ENCODE measurements at regions not wholly inside any gene's neighbourhood (a gene's known extent, or its start where the extent isn't known, plus 50 kb on each side); places are given as distances from the start of the nearest gene placed in this dataset.

GRCh38 chr2:139763705-139764104 lies 983.5 kb upstream of the NXPH2 start:
- Histone ChIP-seq H3K9me3 (peaks cover 0 to 10% of the 10 kb centered on the region in 2 donors), H3K4me1 (no peaks in the 10 kb centered on the region), H3K27me3 (no peaks in the 10 kb centered on the region), H3K4me3 (no peak overlapping the region), H3K36me3 (no peaks in the 10 kb centered on the region), H3K27ac (no peak overlapping the region)
- intact Hi-C loops (cut with DNase I), result no loop called here
- no peak for TF ChIP-seq CTCF (IDR thresholded peaks at IDR 0.05)
- ATAC-seq, result no peak
- no peak for DNase-seq

DNA sequence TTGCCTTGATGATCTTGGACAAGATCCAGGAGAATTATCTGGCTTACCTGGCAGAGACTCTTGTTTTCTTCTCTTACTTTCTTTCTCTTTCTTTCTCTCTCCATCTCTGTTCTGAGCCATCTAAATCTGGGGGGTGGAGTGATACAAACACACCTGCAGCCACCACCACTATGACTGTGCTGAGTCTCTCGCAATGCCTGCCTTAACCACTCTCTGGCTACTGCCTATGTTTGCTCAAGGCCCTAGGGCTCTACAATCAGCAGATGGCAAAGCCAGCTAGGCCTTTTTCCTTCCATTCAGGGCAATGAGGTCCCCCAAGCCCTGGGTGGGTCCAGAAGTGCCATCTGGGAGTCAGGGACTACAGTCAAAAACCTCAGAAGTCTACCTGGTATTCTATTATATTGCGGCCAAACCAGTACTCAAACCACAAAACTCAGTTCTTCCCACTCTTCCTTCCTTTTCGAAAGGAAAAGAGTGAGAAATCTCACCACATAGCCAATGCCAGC lies 978.9 kb upstream of the NXPH2 start:
- Histone ChIP-seq H3K27me3 (no peaks in the 10 kb centered on the region), H3K36me3 (no peaks in the 10 kb centered on the region), H3K4me1 (no peaks in the 10 kb centered on the region), H3K9me3 (peaks cover 0 to 39% of the 10 kb centered on the region in 2 donors), H3K27ac (no peak overlapping the region), H3K4me3 (no peak overlapping the region)
- intact Hi-C loops (cut with DNase I), result no loop called here
- ATAC-seq (no peak), DNase-seq (no peak)
- TF ChIP-seq CTCF (IDR thresholded peaks at IDR 0.05), result no peak

DNA sequence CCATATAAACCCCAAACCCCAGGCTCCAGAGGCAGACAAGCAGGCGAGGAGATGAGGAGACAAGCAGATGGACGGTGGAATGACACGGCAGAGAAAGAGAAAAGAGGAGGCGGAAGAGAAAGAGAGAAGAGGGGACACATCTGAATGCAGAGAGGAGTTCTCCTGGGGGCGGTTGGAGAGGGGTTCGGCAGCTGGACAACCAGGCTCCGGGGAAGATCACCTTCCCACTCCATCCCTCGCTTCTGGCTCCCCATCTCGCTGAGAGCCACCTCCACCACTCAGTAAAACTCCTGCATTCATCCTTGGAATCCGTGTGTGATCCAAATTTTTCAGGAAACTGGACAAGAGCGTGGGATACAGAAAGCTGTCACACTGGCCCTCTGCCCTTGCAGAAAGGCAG lies 966.7 kb upstream of the NXPH2 start:
- Histone ChIP-seq H3K36me3 (no peaks in the 10 kb centered on the region), H3K4me3 (no peak overlapping the region), H3K4me1 (no peaks in the 10 kb centered on the region), H3K9me3 (peaks cover 0 to 25% of the 10 kb centered on the region in 2 donors), H3K27ac (no peak overlapping the region), H3K27me3 (no peaks in the 10 kb centered on the region)
- no peak for TF ChIP-seq CTCF (IDR thresholded peaks at IDR 0.05)
- ATAC-seq (no peak), DNase-seq (no peak)
- intact Hi-C loops (cut with DNase I), result no loop called here

DNA sequence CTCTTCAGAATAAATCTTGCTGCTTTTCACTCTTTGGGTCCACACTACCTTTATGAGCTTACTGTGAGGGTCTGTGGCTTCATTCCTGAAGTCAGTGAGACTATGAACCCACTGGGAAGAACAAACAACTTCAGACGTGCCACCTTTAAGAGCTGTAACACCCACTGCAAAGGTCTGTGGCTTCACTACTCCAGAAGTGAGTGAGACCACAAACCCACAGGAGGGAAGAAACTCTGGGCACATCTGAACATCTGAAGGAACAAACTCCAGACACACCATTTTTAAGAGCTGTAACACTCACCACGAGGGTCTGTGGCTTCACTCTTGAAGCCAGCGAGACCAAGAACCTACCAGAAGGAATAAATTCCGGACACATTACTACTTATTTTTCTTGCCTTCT lies 964.1 kb upstream of the NXPH2 start:
- no peak overlapping the region for H3K27ac ChIP-seq
- H3K27me3 ChIP-seq, result no peaks in the 10 kb centered on the region
- no peaks in the 10 kb centered on the region for H3K36me3 ChIP-seq
- no peak for ATAC-seq
- no peak overlapping the region for H3K4me3 ChIP-seq
- H3K4me1 ChIP-seq, result no peaks in the 10 kb centered on the region
- intact Hi-C loops (cut with DNase I), result no loop called here
- no peak for DNase-seq
- TF ChIP-seq CTCF (IDR thresholded peaks at IDR 0.05), result no peak
- H3K9me3 ChIP-seq, result peaks cover 0 to 4% of the 10 kb centered on the region in 2 donors

GRCh38 chr2:139742216-139743172 lies 962.3 kb upstream of the NXPH2 start:
- Histone ChIP-seq H3K4me3 (no peak overlapping the region), H3K36me3 (no peaks in the 10 kb centered on the region), H3K27me3 (no peaks in the 10 kb centered on the region), H3K9me3 (peaks cover 0 to 4% of the 10 kb centered on the region in 2 donors), H3K4me1 (no peaks in the 10 kb centered on the region), H3K27ac (no peak overlapping the region)
- ATAC-seq (no peak), DNase-seq (no peak)
- TF ChIP-seq CTCF (IDR thresholded peaks at IDR 0.05), result no peak
- intact Hi-C loops (cut with DNase I), result no loop called here
